GM12874 (cell line): ENCODE measurements at regions not wholly inside any gene's neighbourhood (a gene's known extent, or its start where the extent isn't known, plus 50 kb on each side); places are given as distances from the start of the nearest gene placed in this dataset.
A peak's percentile ranks its signal among the peaks of the same experiment; 100 is the strongest.

ENCODE experiments used
- CTCF ChIP-seq: IDR thresholded peaks from 2 replicates; pipeline ENCODE4 v1.5.1; 2011; ENCODE audit warnings: low read depth, mild to moderate bottlenecking, control low read depth, low read length, moderate library complexity; ENCODE audit not compliant: insufficient read depth

GRCh38 chr2:88396209-88396608 is 56.3 kb downstream of the FOXI3 start:
- no peak for TF ChIP-seq CTCF

GRCh38 chr2:88377641-88377991 is 74.9 kb downstream of the FOXI3 start:
- TF ChIP-seq CTCF, result no peak

GRCh38 chr2:88372042-88372441 is 80.5 kb downstream of the FOXI3 start:
- TF ChIP-seq CTCF, result no peak

- TF ChIP-seq CTCF, result no peak
Measured at GRCh38 chr2:88355486-88355885, 97.0 kb downstream of the FOXI3 start.

- TF ChIP-seq CTCF, result no peak
Measured at GRCh38 chr2:88351249-88351601, 101.3 kb downstream of the FOXI3 start.

- TF ChIP-seq CTCF, result peak; percentile 82
Measured at GRCh38 chr2:88350331-88351248, 101.9 kb downstream of the FOXI3 start.

GRCh38 chr2:88345842-88346241 is 106.7 kb downstream of the FOXI3 start:
- TF ChIP-seq CTCF, result no peak

GRCh38 chr2:88342749-88343148 is 109.7 kb downstream of the FOXI3 start:
- TF ChIP-seq CTCF, result no peak
